ENCODE measurements at regions not wholly inside any gene's neighbourhood (a gene's known extent, or its start where the extent isn't known, plus 50 kb on each side); places are given as distances from the start of the nearest gene placed in this dataset.

- no peak for DNase-seq (ENCODE audit: low spot score)
- H2AFZ ChIP-seq = no peak overlapping the region
- Mint-ChIP-seq H3K9me3 (peaks cover 20% of the 10 kb centered on the region), H3K4me3 (no peak overlapping the region), H3K36me3 (ENCODE audit: low read depth) (peaks cover 13% of the 10 kb centered on the region; the same call in 2 of the 3 replicates), H3K27me3 (ENCODE audit: insufficient read depth, low read depth, poor library complexity) (peaks cover 6% of the 10 kb centered on the region), H3K27ac (no peak overlapping the region), H3K4me1 (no peaks in the 10 kb centered on the region)
- no peak overlapping the region for H3K4me3 ChIP-seq
- no peak overlapping the region for H3K4me2 ChIP-seq
- H3K27me3 ChIP-seq (ENCODE audit: insufficient read depth) = no peaks in the 10 kb centered on the region
- H3K79me2 ChIP-seq (replicated peaks; ENCODE audit: insufficient read depth) = no peaks in the 10 kb centered on the region
- no peaks in the 10 kb centered on the region for H3K9me2 ChIP-seq (ENCODE audit: insufficient read depth)
- no peaks in the 10 kb centered on the region for H3K4me1 ChIP-seq (ENCODE audit: insufficient read depth)
- no peak for ATAC-seq
- TF ChIP-seq ZNF114 (CRISPR knock-in tag; IDR thresholded peaks at IDR 0.05) (no peak), CREB1 (CRISPR knock-in tag; IDR thresholded peaks at IDR 0.05; ENCODE audit: low read depth) (no peak), ZNF331 (CRISPR knock-in tag; IDR thresholded peaks at IDR 0.05; ENCODE audit: low read depth) (no peak), CTCF (conservative IDR thresholded peaks at IDR 0.05; ENCODE audit: low read depth in 2 of 2) (no peak), REST (IDR thresholded peaks at IDR 0.05; ENCODE audit: unreplicated experiment) (no peak), EZH2phosphoT487 (IDR thresholded peaks at IDR 0.05; ENCODE audit: unreplicated experiment) (no peak), POLR2AphosphoS5 (IDR thresholded peaks at IDR 0.05; ENCODE audit: low read depth) (no peak), JUNB (IDR thresholded peaks at IDR 0.05; ENCODE audit: unreplicated experiment) (no peak), ETS1 (IDR thresholded peaks at IDR 0.05) (no peak), EZH2 (IDR thresholded peaks at IDR 0.05; ENCODE audit: low read depth, unreplicated experiment) (no peak), NANOG (IDR thresholded peaks at IDR 0.05; ENCODE audit: borderline replicate concordance) (no peak), STAT1 (IDR thresholded peaks at IDR 0.05; ENCODE audit: unreplicated experiment) (no peak)
- TF ChIP-seq, protein P1, sequence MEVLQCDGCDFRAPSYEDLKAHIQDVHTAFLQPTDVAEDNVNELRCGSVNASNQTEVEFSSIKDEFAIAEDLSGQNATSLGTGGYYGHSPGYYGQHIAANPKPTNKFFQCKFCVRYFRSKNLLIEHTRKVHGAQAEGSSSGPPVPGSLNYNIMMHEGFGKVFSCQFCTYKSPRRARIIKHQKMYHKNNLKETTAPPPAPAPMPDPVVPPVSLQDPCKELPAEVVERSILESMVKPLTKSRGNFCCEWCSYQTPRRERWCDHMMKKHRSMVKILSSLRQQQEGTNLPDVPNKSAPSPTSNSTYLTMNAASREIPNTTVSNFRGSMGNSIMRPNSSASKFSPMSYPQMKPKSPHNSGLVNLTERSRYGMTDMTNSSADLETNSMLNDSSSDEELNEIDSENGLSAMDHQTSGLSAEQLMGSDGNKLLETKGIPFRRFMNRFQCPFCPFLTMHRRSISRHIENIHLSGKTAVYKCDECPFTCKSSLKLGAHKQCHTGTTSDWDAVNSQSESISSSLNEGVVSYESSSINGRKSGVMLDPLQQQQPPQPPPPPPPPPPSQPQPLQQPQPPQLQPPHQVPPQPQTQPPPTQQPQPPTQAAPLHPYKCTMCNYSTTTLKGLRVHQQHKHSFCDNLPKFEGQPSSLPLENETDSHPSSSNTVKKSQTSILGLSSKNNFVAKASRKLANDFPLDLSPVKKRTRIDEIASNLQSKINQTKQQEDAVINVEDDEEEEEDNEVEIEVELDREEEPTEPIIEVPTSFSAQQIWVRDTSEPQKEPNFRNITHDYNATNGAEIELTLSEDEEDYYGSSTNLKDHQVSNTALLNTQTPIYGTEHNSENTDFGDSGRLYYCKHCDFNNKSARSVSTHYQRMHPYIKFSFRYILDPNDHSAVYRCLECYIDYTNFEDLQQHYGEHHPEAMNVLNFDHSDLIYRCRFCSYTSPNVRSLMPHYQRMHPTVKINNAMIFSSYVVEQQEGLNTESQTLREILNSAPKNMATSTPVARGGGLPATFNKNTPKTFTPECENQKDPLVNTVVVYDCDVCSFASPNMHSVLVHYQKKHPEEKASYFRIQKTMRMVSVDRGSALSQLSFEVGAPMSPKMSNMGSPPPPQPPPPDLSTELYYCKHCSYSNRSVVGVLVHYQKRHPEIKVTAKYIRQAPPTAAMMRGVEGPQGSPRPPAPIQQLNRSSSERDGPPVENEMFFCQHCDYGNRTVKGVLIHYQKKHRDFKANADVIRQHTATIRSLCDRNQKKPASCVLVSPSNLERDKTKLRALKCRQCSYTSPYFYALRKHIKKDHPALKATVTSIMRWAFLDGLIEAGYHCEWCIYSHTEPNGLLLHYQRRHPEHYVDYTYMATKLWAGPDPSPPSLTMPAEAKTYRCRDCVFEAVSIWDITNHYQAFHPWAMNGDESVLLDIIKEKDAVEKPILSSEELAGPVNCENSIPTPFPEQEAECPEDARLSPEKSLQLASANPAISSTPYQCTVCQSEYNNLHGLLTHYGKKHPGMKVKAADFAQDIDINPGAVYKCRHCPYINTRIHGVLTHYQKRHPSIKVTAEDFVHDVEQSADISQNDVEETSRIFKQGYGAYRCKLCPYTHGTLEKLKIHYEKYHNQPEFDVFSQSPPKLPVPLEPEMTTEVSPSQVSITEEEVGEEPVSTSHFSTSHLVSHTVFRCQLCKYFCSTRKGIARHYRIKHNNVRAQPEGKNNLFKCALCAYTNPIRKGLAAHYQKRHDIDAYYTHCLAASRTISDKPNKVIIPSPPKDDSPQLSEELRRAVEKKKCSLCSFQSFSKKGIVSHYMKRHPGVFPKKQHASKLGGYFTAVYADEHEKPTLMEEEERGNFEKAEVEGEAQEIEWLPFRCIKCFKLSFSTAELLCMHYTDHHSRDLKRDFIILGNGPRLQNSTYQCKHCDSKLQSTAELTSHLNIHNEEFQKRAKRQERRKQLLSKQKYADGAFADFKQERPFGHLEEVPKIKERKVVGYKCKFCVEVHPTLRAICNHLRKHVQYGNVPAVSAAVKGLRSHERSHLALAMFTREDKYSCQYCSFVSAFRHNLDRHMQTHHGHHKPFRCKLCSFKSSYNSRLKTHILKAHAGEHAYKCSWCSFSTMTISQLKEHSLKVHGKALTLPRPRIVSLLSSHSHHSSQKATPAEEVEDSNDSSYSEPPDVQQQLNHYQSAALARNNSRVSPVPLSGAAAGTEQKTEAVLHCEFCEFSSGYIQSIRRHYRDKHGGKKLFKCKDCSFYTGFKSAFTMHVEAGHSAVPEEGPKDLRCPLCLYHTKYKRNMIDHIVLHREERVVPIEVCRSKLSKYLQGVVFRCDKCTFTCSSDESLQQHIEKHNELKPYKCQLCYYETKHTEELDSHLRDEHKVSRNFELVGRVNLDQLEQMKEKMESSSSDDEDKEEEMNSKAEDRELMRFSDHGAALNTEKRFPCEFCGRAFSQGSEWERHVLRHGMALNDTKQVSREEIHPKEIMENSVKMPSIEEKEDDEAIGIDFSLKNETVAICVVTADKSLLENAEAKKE (CRISPR knock-in tag; IDR thresholded peaks at IDR 0.05) = no peak
- H3K27ac ChIP-seq (ENCODE audit: low read depth) = no peak overlapping the region
- peaks cover 13% of the 10 kb centered on the region for H3K36me3 ChIP-seq (ENCODE audit: insufficient read depth)
- H4K20me1 ChIP-seq (replicated peaks; ENCODE audit: insufficient read depth) = no peaks in the 10 kb centered on the region
- H3F3A ChIP-seq (replicated peaks; ENCODE audit: low read depth) = no peaks in the 10 kb centered on the region
These were observed 1073.4 kb downstream of the PCDH17 start for GRCh38 chr13:58704953-58705352.

Measured in GM23338 (cell line).